Activated naive CD4-positive, alpha-beta T cell treated with anti-CD3 and anti-CD28 coated beads, Interleukin-2, amount 10 ng/mL, durations not matched to agents 7 days and 5 days (primary cell): ENCODE measurements at regions not wholly inside any gene's neighbourhood (a gene's known extent, or its start where the extent isn't known, plus 50 kb on each side); places are given as distances from the start of the nearest gene placed in this dataset.

Source experiments
- CTCF ChIA-PET: fragments of 350-600 bp; sonication (Branson Sonifier 250); formaldehyde crosslinking; loops from one replicate; lab custom pipeline; 2021; ENCODE audit warnings: antibody characterized with exemption; lab: Charles Lee
- DNase-seq: peaks from one replicate; pipeline ENCODE4 v3.0.0-alpha.2; 2020
- H3K27ac Mint-ChIP-seq: one replicate; pipeline ENCODE4 v1.8.0; 2021; ENCODE audit warnings: mild to moderate bottlenecking, moderate library complexity, mixed read lengths
- H3K27me3 Mint-ChIP-seq: one replicate; pipeline ENCODE4 v1.8.0; 2021; ENCODE audit warnings: mild to moderate bottlenecking, mixed read lengths
- H3K36me3 Mint-ChIP-seq: one replicate; pipeline ENCODE4 v1.8.0; 2021; ENCODE audit warnings: mixed read lengths
- H3K4me1 Mint-ChIP-seq: one replicate; pipeline ENCODE4 v1.8.0; 2021; ENCODE audit warnings: mixed read lengths
- H3K4me3 Mint-ChIP-seq: one replicate; pipeline ENCODE4 v1.8.0; 2021; ENCODE audit warnings: mild to moderate bottlenecking, moderate library complexity, mixed read lengths
- H3K9me3 Mint-ChIP-seq: one replicate; pipeline ENCODE4 v1.8.0; 2021; ENCODE audit warnings: mixed read lengths

DNA sequence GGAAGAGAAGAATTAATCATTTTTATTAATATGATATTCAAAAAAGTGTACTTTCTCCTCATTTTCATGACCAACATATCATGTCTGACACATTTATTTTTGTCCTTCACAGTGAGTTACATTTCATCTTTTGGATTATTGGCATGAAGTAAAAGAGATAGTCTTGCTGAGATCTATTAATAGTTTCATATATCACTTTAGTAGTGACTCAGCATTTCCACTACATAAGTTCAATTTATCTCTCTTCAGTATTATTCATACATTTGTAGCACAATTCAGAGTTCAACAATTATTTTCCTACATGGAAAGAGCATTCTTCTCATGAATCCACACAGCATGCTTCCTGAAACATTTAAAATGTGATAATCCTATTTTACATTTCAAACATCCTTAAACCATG lies 1461.1 kb downstream of the TECRL start:
- no peaks in the 10 kb centered on the region for H3K36me3 Mint-ChIP-seq
- no peaks in the 10 kb centered on the region for H3K4me1 Mint-ChIP-seq
- H3K9me3 Mint-ChIP-seq: peaks cover 9% of the 10 kb centered on the region
- H3K27ac Mint-ChIP-seq: no peak overlapping the region
- no peaks in the 10 kb centered on the region for H3K27me3 Mint-ChIP-seq
- CTCF ChIA-PET: no interaction called here
- DNase-seq: no peak
- H3K4me3 Mint-ChIP-seq: no peak overlapping the region

DNA sequence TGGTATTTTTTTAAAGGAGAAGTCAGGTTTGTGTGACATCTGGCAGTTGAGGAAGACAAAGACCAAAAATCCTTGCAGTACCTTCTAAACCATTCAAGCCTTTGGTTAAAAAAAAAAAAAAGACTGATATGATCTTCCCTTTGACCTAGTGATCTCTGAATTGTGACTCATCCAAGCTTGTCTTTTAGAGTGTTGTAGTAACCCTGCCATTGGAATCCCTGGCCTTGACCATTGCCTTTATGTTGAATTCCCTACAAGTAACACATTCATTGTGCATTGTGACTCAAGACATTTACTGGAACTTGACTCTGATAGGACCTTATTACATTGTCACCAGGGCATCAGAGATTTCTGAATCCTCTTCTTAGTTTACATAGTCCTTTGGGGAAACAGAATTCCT lies 1469.0 kb downstream of the TECRL start:
- Mint-ChIP-seq H3K4me3 (no peak overlapping the region), H3K4me1 (no peaks in the 10 kb centered on the region), H3K36me3 (no peaks in the 10 kb centered on the region), H3K27ac (no peak overlapping the region), H3K27me3 (no peaks in the 10 kb centered on the region), H3K9me3 (peaks cover 22% of the 10 kb centered on the region)
- CTCF ChIA-PET: no interaction called here
- DNase-seq: no peak

DNA sequence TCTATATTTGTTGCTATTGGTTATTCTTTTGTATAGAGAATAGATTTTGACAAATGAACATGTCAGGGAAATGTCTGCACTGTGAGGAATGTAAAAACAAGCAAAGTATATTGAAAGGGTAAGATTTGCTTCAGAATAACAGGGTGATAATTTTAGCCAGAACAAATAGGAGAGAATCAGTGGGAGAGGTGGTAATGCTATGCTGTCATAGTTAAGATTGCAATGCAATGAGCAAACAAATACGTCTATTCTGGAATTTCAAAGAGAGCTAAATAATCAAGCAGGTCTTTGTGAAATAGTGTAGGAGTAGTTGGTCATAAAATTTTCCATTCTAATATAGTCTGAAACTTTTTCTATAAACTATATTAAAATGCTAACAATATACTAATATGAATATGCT lies 1478.4 kb downstream of the TECRL start:
- CTCF ChIA-PET: no interaction called here
- Mint-ChIP-seq H3K4me1 (no peaks in the 10 kb centered on the region), H3K27ac (no peak overlapping the region), H3K27me3 (no peaks in the 10 kb centered on the region), H3K9me3 (peaks cover 15% of the 10 kb centered on the region), H3K4me3 (no peak overlapping the region), H3K36me3 (no peaks in the 10 kb centered on the region)
- no peak for DNase-seq

DNA sequence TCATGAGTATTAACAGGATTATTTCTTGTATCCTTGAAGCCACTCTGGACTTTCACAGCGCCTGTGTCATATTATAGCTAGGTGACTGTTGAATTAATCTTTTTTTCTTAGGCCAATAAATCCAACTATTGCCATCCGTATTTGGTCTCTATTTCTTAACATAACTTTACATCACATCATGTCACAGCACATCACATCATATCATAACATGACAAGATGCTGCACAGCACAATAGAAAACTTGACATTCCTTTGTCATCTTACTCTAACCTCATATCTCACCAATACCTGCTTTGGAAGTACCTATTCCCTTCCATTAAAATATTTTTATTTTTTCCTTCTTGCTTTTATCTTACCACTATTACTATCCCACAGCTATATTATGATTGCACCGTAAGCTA lies 1480.8 kb downstream of the TECRL start:
- CTCF ChIA-PET: no interaction called here
- Mint-ChIP-seq H3K4me3 (no peak overlapping the region), H3K27ac (no peak overlapping the region)

DNA sequence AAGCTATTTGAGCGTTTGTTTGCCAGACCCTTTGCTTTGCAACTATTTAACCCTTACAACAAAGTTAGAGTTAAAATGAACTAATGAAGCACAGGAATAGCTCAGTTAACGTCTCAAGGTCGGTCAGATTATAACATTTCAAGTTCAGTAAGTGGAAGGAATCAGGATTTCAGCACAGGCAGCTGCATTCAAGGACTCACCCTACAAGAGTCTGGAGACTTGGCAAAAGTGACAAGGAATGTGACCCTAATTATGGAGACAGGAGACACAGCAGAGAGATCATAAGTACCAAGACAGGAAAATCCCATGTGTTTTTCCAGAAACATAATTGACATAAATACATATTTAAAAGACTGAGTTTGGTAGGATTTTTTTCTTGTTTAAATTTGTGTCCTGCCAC lies 1481.7 kb downstream of the TECRL start:
- CTCF ChIA-PET: no interaction called here
- Mint-ChIP-seq H3K4me3 (no peak overlapping the region), H3K27ac (no peak overlapping the region), H3K36me3 (no peaks in the 10 kb centered on the region), H3K4me1 (no peaks in the 10 kb centered on the region), H3K9me3 (peaks cover 10% of the 10 kb centered on the region), H3K27me3 (no peaks in the 10 kb centered on the region)
- no peak for DNase-seq

More for the DNA sequence above, 1480.8 kb downstream of the TECRL start:
- Mint-ChIP-seq H3K27me3 (no peaks in the 10 kb centered on the region), H3K9me3 (peaks cover 10% of the 10 kb centered on the region), H3K36me3 (no peaks in the 10 kb centered on the region), H3K4me1 (no peaks in the 10 kb centered on the region)
- no peak for DNase-seq

DNA sequence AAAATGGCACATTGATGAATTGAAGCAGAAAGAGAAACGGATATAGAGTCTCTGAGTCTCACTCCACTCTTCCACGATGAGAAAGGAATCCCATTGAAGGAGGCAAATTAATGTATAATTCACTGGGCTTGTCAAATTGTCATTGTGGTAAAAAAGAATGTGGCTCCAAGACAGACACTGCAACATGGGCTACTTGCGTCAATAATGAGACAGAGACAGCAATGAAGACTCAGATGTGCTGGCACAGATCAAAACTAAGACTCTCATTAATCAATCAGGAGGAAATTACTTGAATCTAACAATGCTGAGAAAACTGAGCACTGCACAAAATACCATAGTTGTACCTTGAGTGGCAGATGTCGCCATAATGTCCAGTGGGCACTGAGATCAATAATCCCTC lies 1485.5 kb downstream of the TECRL start:
- Mint-ChIP-seq H3K36me3 (no peaks in the 10 kb centered on the region), H3K4me3 (no peak overlapping the region), H3K4me1 (no peaks in the 10 kb centered on the region), H3K27ac (no peak overlapping the region), H3K27me3 (no peaks in the 10 kb centered on the region), H3K9me3 (peaks cover 4% of the 10 kb centered on the region)
- CTCF ChIA-PET: no interaction called here
- no peak for DNase-seq

DNA sequence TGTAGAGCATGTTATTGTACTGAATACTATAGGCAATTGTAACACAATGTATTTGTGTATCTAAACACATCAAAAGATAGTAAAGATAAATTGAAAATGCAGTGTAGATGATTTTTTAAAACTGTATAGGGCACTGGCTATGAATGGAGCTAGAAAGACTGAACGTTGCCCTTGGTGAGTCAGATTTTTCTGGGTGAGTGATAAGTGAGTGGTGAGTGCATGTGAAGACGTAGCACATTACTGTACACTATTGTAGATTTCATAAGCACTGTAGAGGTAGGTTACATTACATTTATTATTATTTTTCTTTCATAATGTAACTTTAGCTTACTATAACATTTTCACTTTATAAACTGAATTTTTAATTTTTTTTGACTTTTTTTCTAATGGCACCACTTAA lies 1491.6 kb downstream of the TECRL start:
- Mint-ChIP-seq H3K4me1 (no peaks in the 10 kb centered on the region), H3K4me3 (no peak overlapping the region), H3K36me3 (no peaks in the 10 kb centered on the region), H3K27ac (no peak overlapping the region), H3K9me3 (peaks cover 2% of the 10 kb centered on the region), H3K27me3 (no peaks in the 10 kb centered on the region)
- CTCF ChIA-PET: no interaction called here
- no peak for DNase-seq

DNA sequence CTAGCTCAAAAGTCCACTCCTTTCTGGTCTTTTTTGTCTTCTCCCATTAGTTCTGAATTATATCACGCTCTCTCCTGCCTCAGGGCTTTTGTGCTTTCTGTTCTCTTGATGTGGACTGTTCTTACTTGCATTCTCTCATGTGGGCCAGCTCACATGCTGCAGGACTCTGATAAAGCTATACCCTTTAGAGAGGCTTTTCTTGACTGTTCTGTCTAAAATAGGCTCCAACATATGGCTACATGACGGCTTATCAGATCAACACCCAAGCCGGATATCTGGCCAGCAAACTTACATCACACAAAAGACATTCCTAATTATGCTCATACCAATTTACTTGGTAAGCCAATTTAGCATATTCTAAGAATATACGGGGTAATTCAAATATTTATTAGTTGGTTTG lies 1494.5 kb downstream of the TECRL start:
- DNase-seq: no peak
- H3K27ac Mint-ChIP-seq: no peak overlapping the region
- H3K4me3 Mint-ChIP-seq: no peak overlapping the region
- H3K36me3 Mint-ChIP-seq: no peaks in the 10 kb centered on the region
- peaks cover 6% of the 10 kb centered on the region for H3K9me3 Mint-ChIP-seq
- H3K4me1 Mint-ChIP-seq: no peaks in the 10 kb centered on the region
- no peaks in the 10 kb centered on the region for H3K27me3 Mint-ChIP-seq
- CTCF ChIA-PET: interaction anchor here (1.1 to 1.2 kb wide), 2 partner anchors 15 to 71 kb away, joined by 3 read pairs; no protein-coding TSS in a partner anchor

DNA sequence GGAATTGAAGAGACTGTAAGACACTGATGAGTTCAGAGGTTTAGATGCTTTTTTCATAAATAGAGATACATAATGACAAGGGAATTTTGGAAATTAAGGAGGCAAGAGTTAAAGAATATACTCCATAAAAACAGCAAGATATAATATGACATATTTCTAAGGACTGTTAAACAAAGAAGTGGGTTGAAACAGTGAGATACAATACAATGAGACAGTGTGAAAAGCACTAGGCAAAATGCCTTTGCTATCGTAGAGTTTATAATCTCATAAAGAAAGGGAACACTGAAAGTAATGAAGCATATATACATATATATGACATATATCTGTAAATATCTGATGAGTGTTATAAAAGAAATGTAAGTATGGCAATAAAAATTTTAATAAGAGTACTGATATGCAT lies 1496.2 kb downstream of the TECRL start:
- H3K4me1 Mint-ChIP-seq: no peaks in the 10 kb centered on the region
- no peak for DNase-seq
- CTCF ChIA-PET: no interaction called here
- no peak overlapping the region for H3K27ac Mint-ChIP-seq
- H3K9me3 Mint-ChIP-seq: peaks cover 6% of the 10 kb centered on the region
- H3K27me3 Mint-ChIP-seq: no peaks in the 10 kb centered on the region
- no peak overlapping the region for H3K4me3 Mint-ChIP-seq
- H3K36me3 Mint-ChIP-seq: no peaks in the 10 kb centered on the region

DNA sequence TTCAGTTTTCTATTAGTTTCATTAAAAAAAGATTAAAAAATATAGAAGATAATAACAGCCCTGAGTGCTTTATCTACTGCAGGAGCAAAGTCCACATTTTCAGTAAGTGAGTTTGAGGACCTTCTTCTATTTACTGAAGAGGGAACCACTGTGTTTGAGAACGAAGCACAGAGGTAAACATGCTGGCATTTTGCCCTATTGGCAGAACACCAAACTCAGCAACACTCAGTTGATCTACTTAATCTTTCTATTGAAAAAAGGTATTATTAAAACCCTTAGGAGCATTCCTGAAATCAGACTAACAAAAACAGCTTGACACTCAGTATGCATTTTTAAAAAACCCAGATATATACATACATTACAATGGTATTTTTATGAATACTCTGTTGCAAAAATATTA lies 1496.7 kb downstream of the TECRL start:
- H3K4me1 Mint-ChIP-seq: no peaks in the 10 kb centered on the region
- H3K4me3 Mint-ChIP-seq: no peak overlapping the region
- CTCF ChIA-PET: no interaction called here
- H3K27ac Mint-ChIP-seq: no peak overlapping the region
- DNase-seq: no peak
- H3K36me3 Mint-ChIP-seq: no peaks in the 10 kb centered on the region
- peaks cover 6% of the 10 kb centered on the region for H3K9me3 Mint-ChIP-seq
- H3K27me3 Mint-ChIP-seq: no peaks in the 10 kb centered on the region

DNA sequence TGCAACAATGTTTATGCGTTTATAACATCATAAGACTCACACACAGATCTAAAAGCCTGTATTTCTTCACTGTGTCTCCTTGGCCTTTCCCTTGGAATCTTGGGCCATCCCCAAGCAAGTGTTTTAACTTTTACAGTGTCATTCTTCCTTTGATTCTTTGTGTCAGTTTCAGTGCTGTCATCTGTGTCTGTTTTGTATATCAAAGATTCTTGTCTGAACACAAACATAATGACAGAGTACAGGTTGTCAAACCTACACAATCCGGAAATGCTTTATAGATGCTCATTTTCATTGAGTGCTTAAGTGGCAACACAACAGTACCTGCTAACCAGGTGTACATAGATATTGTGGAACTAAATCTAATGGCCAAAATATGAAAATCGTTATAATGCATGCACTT lies 1500.0 kb downstream of the TECRL start:
- Mint-ChIP-seq H3K4me1 (no peaks in the 10 kb centered on the region), H3K36me3 (no peaks in the 10 kb centered on the region), H3K4me3 (no peak overlapping the region), H3K27ac (no peak overlapping the region), H3K27me3 (no peaks in the 10 kb centered on the region), H3K9me3 (peaks cover 6% of the 10 kb centered on the region)
- CTCF ChIA-PET: no interaction called here
- no peak for DNase-seq

DNA sequence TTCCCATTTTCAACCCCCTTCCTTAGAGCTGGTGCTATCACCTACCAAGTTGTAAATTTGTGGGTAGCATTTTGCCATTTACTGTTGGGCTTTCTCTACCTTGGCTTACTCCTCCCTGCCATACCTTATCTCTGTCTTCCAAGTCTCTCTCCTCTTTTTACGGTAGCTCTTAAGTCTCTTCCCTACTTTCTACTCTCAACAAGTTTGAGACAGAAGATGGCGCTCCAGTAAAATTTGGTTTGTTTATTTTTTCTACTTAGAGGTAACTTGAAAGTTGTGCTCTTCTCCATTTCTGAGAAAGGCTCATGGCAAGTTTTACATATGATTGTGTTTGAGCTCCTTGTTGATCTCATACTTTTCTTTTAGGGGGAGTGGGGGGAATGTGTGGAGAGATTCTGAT lies 1508.1 kb downstream of the TECRL start:
- Mint-ChIP-seq H3K27me3 (no peaks in the 10 kb centered on the region), H3K9me3 (peaks cover 3% of the 10 kb centered on the region), H3K4me3 (no peak overlapping the region), H3K4me1 (no peaks in the 10 kb centered on the region), H3K36me3 (no peaks in the 10 kb centered on the region), H3K27ac (no peak overlapping the region)
- CTCF ChIA-PET: no interaction called here
- no peak for DNase-seq

DNA sequence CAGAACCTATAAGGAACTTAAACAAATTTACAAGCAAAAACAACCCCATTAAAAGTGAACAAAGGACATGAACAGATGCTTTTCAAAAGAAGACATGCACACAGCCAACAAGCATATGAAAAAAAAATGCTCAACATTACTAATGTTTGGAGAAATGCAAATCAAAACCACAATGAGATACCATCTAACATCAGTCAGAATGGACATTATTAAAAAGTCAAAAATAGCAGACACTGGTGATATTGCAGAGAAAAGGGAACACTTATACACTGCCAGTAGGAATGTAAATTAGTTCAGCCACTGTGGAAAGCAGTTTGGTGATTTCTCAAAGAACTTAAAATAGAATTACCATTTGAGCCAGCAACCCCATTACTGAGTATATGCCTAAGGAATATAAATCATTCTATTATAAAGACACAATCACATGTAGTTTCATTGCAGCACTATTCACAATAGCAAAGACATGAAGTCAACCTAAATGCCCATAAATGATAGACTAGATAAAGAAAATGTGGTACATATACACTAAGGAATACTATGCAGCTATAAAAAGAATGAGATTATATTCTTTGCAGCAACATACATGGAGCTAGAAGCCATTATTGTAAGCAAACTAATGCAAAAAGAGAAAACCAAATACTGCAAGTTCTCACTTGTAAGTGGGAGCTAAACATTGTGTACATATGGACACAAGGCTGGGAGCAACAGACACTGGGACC lies 1509.4 kb downstream of the TECRL start:
- Mint-ChIP-seq H3K27me3 (no peaks in the 10 kb centered on the region), H3K4me3 (no peak overlapping the region), H3K4me1 (no peaks in the 10 kb centered on the region), H3K36me3 (no peaks in the 10 kb centered on the region), H3K9me3 (peaks cover 5% of the 10 kb centered on the region), H3K27ac (no peak overlapping the region)
- no peak for DNase-seq
- CTCF ChIA-PET: no interaction called here

DNA sequence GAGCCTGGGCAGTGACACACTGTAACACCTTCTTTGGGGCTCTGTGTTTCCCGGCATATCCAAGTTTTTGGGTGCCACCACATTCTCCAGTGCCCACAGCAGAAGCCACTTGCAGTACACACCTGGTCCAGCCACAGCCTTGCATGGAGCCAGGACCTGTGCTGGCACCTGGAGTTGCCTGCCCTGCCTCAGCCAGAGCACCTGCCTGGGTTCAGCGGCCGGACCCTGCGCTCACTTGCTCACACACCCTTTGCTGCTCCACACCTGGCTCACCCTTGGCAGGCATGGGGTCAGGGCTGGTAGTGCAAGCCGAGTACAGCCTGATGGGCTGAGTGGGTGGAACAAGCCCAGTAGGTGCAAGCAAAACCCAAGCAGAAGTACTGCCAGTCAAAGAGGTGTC lies 1511.1 kb downstream of the TECRL start:
- no peak overlapping the region for H3K27ac Mint-ChIP-seq
- H3K27me3 Mint-ChIP-seq: no peaks in the 10 kb centered on the region
- CTCF ChIA-PET: no interaction called here
- H3K36me3 Mint-ChIP-seq: no peaks in the 10 kb centered on the region
- no peak overlapping the region for H3K4me3 Mint-ChIP-seq
- peaks cover 5% of the 10 kb centered on the region for H3K9me3 Mint-ChIP-seq
- no peak for DNase-seq
- H3K4me1 Mint-ChIP-seq: no peaks in the 10 kb centered on the region

DNA sequence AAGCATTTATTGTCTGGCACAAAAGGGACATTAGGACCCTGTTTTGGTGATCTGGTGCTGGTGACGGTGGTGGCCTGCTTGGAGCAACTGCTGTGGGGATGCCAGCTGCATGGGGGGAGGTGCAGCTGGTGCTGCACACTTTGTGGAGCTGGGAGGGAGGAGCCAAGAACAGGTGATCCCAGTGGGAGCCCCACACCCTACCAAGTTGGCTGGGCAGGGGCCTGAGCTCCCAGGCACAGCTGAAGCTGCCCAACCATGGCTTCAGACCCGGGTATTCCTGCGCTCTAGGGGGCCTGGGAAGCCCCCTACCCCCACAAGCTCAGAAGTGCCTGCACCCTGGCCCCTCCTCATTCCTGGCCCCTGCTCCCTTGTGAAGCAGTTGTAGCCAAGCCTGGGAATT lies 1512.5 kb downstream of the TECRL start:
- H3K9me3 Mint-ChIP-seq: peaks cover 3% of the 10 kb centered on the region
- no peaks in the 10 kb centered on the region for H3K36me3 Mint-ChIP-seq
- H3K27ac Mint-ChIP-seq: no peak overlapping the region

DNA sequence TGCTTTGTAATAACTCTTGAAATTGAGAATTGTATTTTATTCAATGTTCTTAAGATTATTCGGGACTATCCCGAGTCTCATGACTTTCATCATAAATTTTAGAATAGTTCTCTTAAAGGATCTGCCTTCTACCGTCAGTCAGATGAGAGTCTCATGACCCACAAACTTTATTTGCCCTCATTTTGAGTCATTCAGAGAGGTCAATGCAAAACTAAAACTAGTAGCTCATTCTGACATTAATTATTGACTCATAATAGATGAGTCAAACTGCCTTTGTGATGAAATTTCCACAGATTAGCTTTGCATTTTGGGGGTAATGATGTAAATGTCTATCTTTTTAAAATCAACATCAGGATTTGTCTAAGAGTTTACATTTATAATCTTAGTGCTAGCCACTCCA lies 1527.3 kb downstream of the TECRL start:
- DNase-seq: no peak
- Mint-ChIP-seq H3K36me3 (no peaks in the 10 kb centered on the region), H3K4me3 (no peak overlapping the region), H3K27me3 (no peaks in the 10 kb centered on the region), H3K4me1 (no peaks in the 10 kb centered on the region), H3K9me3 (peaks cover 1% of the 10 kb centered on the region), H3K27ac (no peak overlapping the region)
- CTCF ChIA-PET: no interaction called here

More for the DNA sequence above, 1512.5 kb downstream of the TECRL start:
- Mint-ChIP-seq H3K27me3 (no peaks in the 10 kb centered on the region), H3K4me1 (no peaks in the 10 kb centered on the region), H3K4me3 (no peak overlapping the region)
- CTCF ChIA-PET: no interaction called here
- no peak for DNase-seq
